ENCODE measurements at regions not wholly inside any gene's neighbourhood (a gene's known extent, or its start where the extent isn't known, plus 50 kb on each side); places are given as distances from the start of the nearest gene placed in this dataset.

- FAIRE-seq = no peak
Measured at GRCh38 chr5:68542207-68542606, 326.7 kb downstream of the PIK3R1 start.

- FAIRE-seq = no peak
Measured at GRCh38 chr5:68543212-68543611, 327.7 kb downstream of the PIK3R1 start.

GRCh38 chr5:68544091-68544647 lies 328.6 kb downstream of the PIK3R1 start:
- FAIRE-seq = no peak

- FAIRE-seq = peak; percentile 59
Measured at GRCh38 chr5:68544648-68545552, 329.3 kb downstream of the PIK3R1 start.

GRCh38 chr5:68545636-68546295 lies 330.2 kb downstream of the PIK3R1 start:
- no peak for FAIRE-seq

- FAIRE-seq = no peak
Measured at GRCh38 chr5:68547056-68547455, 331.5 kb downstream of the PIK3R1 start.

GRCh38 chr5:68547622-68548021 lies 332.1 kb downstream of the PIK3R1 start:
- FAIRE-seq = no peak

- FAIRE-seq = peak; percentile 70
Measured at GRCh38 chr5:68548959-68549676, 333.6 kb downstream of the PIK3R1 start.

GRCh38 chr5:68550015-68550414 lies 334.5 kb downstream of the PIK3R1 start:
- FAIRE-seq = no peak

GRCh38 chr5:68551436-68551835 lies 335.9 kb downstream of the PIK3R1 start:
- FAIRE-seq = no peak

- peak; percentile 45 for FAIRE-seq
Measured at GRCh38 chr5:68554571-68555279, 339.2 kb downstream of the PIK3R1 start.

- no peak for FAIRE-seq
Measured at GRCh38 chr5:68555907-68556681, 340.5 kb downstream of the PIK3R1 start.

GRCh38 chr5:68557162-68557936 lies 341.8 kb downstream of the PIK3R1 start:
- FAIRE-seq = no peak

- no peak for FAIRE-seq
Measured at GRCh38 chr5:68562308-68562707, 346.8 kb downstream of the PIK3R1 start.

- FAIRE-seq = no peak
Measured at GRCh38 chr5:68565427-68565826, 349.9 kb downstream of the PIK3R1 start.

- FAIRE-seq = no peak
Measured at GRCh38 chr5:68576805-68577204, 361.2 kb downstream of the PIK3R1 start.

- no peak for FAIRE-seq
Measured at GRCh38 chr5:68582284-68582683, 366.7 kb downstream of the PIK3R1 start.

- FAIRE-seq = no peak
Measured at GRCh38 chr5:68587171-68587570, 371.6 kb downstream of the PIK3R1 start.

- FAIRE-seq = no peak
Measured at GRCh38 chr5:68591850-68592249, 376.3 kb downstream of the PIK3R1 start.

GRCh38 chr5:68592351-68592750 lies 376.8 kb downstream of the PIK3R1 start:
- FAIRE-seq = no peak

- FAIRE-seq = no peak
Measured at GRCh38 chr5:68593211-68593671, 377.7 kb downstream of the PIK3R1 start.

Measured in endometrium (tissue), 2 donors.